HepG2 (cell line): ENCODE measurements at regions not wholly inside any gene's neighbourhood (a gene's known extent, or its start where the extent isn't known, plus 50 kb on each side); places are given as distances from the start of the nearest gene placed in this dataset.
A peak's percentile ranks its signal among the peaks of the same experiment; 100 is the strongest.
"Not testable (repeated sequence)": the region's sequence is repeated elsewhere in the genome, so short reads cannot be mapped to it uniquely, and the experiment has no call there.

ENCODE experiments used
- ATAC-seq: fragments of 200-7000 bp; cut with Tn5 transposase; 3 replicates; pipeline ENCODE4 v1.9.1; 2020; ENCODE audit warnings: mild to moderate bottlenecking, moderate library complexity
- BruUV-seq: library from RNA; stranded (reverse); fragments of 400-500 nt; replicated peaks from 2 replicates; lab custom pipeline; 2021; lab: Mats Ljungman, UMichigan
- CTCF ChIA-PET: fragments of 300-600 bp; formaldehyde crosslinking; extraction: SDS; loops from one replicate; lab custom pipeline; 2021; ENCODE audit warnings: low total read pairs, inconsistent platforms, low intra/inter-chr PET ratio; lab: Yijun Ruan, JAX
- POLR2A ChIA-PET: fragments of 350-600 bp; sonication (Branson Sonifier 250); formaldehyde crosslinking; loops from one replicate; lab custom pipeline; 2020; ENCODE audit warnings: antibody characterized with exemption, inconsistent platforms; lab: Yijun Ruan, JAX
- DNase-seq: peaks from one replicate; pipeline ENCODE4 v3.0.0-alpha.2; 2015; ENCODE audit warnings: low spot score
- FAIRE-seq: peaks from 3 replicates; lab custom pipeline; 2011; peaks lifted over from hg19 to GRCh38; lab: Jason Lieb, UNC
- H2AFZ ChIP-seq: one replicate; pipeline ENCODE4 v1.6.1; 2011; ENCODE audit warnings: low read length, inconsistent platforms
- H3K27ac ChIP-seq: fragments of 300-600 bp; 3 replicates; pipeline ENCODE4 v1.8.0; 2011; ENCODE audit warnings: mixed run types, mild to moderate bottlenecking, mixed read lengths, low read length, inconsistent platforms; ENCODE audit not compliant: insufficient read depth; ENCODE audit errors: extremely low read length
- H3K27me3 ChIP-seq, 2 experiments: fragments of 200-600 bp in 1 of 2; 2 replicates in 1 of 2; 3 replicates in 1 of 2; pipeline versions ENCODE4 v1.6.0 to v1.8.0; 2011; ENCODE audit warnings: low read length in 2 of 2, mild to moderate bottlenecking in 2 of 2, moderate library complexity in 2 of 2, inconsistent platforms in 1 of 2; ENCODE audit not compliant: insufficient read depth in 2 of 2, control insufficient read depth in 1 of 2
- H3K36me3 ChIP-seq, 2 experiments: fragments of 200-600 bp in 1 of 2; replicated peaks in 1 of 2; 2 replicates in 1 of 2; 3 replicates in 1 of 2; pipeline versions ENCODE4 v1.5.1 to v1.8.0; 2011; ENCODE audit warnings: low read length in 2 of 2, inconsistent platforms in 1 of 2; ENCODE audit not compliant: insufficient read depth in 2 of 2, control insufficient read depth in 1 of 2
- H3K4me1 ChIP-seq: 2 replicates; pipeline ENCODE4 v1.5.1; 2012; ENCODE audit warnings: low read length, inconsistent platforms; ENCODE audit not compliant: insufficient read depth
- H3K4me2 ChIP-seq: 2 replicates; pipeline ENCODE4 v1.6.0; 2011; ENCODE audit warnings: low read depth, low read length, inconsistent platforms
- H3K4me3 ChIP-seq, 3 experiments: fragments of 200-600 bp in 1 of 3; sonication (generic), shearing (Covaris generic) in 1 of 3; replicated peaks in 1 of 3; 2 replicates each; pipeline ENCODE4 v1.5.1; 2011 to 2016; ENCODE audit warnings: low read length in 3 of 3, inconsistent platforms in 2 of 3, low read depth in 2 of 3, mild to moderate bottlenecking in 2 of 3, control low read depth in 1 of 3, mixed read lengths in 1 of 3; ENCODE audit not compliant: insufficient read depth in 1 of 3
- H3K79me2 ChIP-seq: one replicate; pipeline ENCODE4 v1.6.1; 2011; ENCODE audit warnings: low read length, inconsistent platforms; ENCODE audit not compliant: insufficient read depth
- H3K9ac ChIP-seq: 2 replicates; pipeline ENCODE4 v1.6.0; 2011; ENCODE audit warnings: mild to moderate bottlenecking, low read depth, low read length, inconsistent platforms; ENCODE audit not compliant: insufficient read depth
- H3K9me3 ChIP-seq: 2 replicates; pipeline ENCODE4 v1.5.1; 2012; ENCODE audit warnings: mild to moderate bottlenecking, low read length
- H4K20me1 ChIP-seq: 2 replicates; pipeline ENCODE4 v1.6.0; 2011; ENCODE audit warnings: inconsistent platforms, mild to moderate bottlenecking, low read length, moderate library complexity; ENCODE audit not compliant: insufficient read depth
- FIP1L1 ChIP-seq: fragments of 200-400 bp; formaldehyde crosslinking; IDR thresholded peaks from 2 replicates; pipeline ENCODE4 v1.6.1; 2018; ENCODE audit warnings: low read depth, mild to moderate bottlenecking, low read length, moderate library complexity, borderline replicate concordance; ENCODE audit not compliant: insufficient read depth
- FOXC1 ChIP-seq: sonication (generic); formaldehyde crosslinking; IDR thresholded peaks from 2 replicates; pipeline ENCODE4 v1.8.0; 2022; ENCODE audit warnings: mild to moderate bottlenecking, missing genetic modification reagents, borderline replicate concordance
- FOXO1 ChIP-seq: sonication (generic); formaldehyde crosslinking; IDR thresholded peaks from 2 replicates; pipeline ENCODE4 v1.4.0; 2020; ENCODE audit warnings: missing genetic modification reagents
- HDAC1 ChIP-seq: sonication (generic); formaldehyde crosslinking; IDR thresholded peaks from 2 replicates; pipeline ENCODE4 v1.5.1; 2020; ENCODE audit warnings: mild to moderate bottlenecking, missing genetic modification reagents
- KDM6A ChIP-seq: IDR thresholded peaks from 2 replicates; pipeline ENCODE4 v1.6.1; 2016; ENCODE audit warnings: low read depth
- ZNF160 ChIP-seq: sonication (generic); formaldehyde crosslinking; IDR thresholded peaks from 2 replicates; pipeline ENCODE4 v1.8.0; 2022; ENCODE audit warnings: mild to moderate bottlenecking, inconsistent platforms, missing genetic modification reagents
- ZNF264 ChIP-seq: sonication (generic); formaldehyde crosslinking; IDR thresholded peaks from 2 replicates; pipeline ENCODE4 v1.4.0; 2020; ENCODE audit warnings: missing genetic modification reagents
- WGBS: methylation state at CpG from one replicate; pipeline ENCODE4 v1.1.6; 2017; ENCODE audit warnings: low lambda C conversion rate; 5-methylcytosine and 5-hydroxymethylcytosine counted together
- in situ Hi-C: cut with HindIII; loops from 2 replicates; pipeline ENCODE4 v1.10.0; 2017; ENCODE audit warnings: low pct_unique_long_range_greater_than_20kb; ENCODE audit not compliant: extremely low pct_ligation_motif_present
- intact Hi-C: fragments of 100-400 bp; cut with micrococcal nuclease; formaldehyde crosslinking; loops from one replicate; pipeline ENCODE4 v1.10.0; 2022; ENCODE audit not compliant: unreplicated experiment
- TF ChIP-seq, protein P1 (sequence below): sonication (generic); formaldehyde crosslinking; IDR thresholded peaks from 2 replicates; pipeline ENCODE4 v1.4.0; 2020; ENCODE audit warnings: missing genetic modification reagents, borderline replicate concordance
- TF ChIP-seq, protein P2 (sequence below): sonication (generic); formaldehyde crosslinking; IDR thresholded peaks from 2 replicates; pipeline ENCODE4 v1.4.0; 2020; ENCODE audit warnings: missing genetic modification reagents

- 2% methylated on average over 6 of the region's 10 CpGs for WGBS
- CTCF ChIA-PET, H2AFZ ChIP-seq, H3K9me3 ChIP-seq, H3K79me2 ChIP-seq, intact Hi-C loops, H3K4me3 ChIP-seq, H3K36me3 ChIP-seq, H3K9ac ChIP-seq, H3K4me2 ChIP-seq, POLR2A ChIA-PET, H3K4me1 ChIP-seq, H3K27me3 ChIP-seq, H4K20me1 ChIP-seq, in situ Hi-C loops, BruUV-seq, FAIRE-seq, H3K27ac ChIP-seq: not testable (repeated sequence)
- ATAC-seq (peak; percentile 66), DNase-seq (peak; percentile 2)
These were observed 165.7 kb upstream of the MXRA5 start for GRCh38 chrX:3512150-3512549.

DNA sequence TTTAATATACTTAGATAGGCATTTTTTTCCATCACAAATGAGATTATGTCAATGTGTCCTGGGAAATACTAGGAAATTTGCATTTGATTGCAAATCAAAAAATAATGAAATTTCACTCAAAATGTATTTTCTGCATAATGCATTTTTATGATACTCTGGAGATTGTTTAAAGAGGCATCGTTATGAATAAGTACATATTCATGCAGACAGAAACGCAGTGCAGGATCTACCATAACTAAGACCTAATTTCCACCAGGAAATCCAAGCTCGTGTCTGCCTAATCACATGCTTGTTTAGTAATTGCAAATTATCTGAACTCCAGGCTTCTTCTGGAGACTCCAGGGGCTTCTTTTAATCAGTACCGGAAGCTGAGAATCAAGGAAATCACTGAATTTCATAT lies 163.5 kb upstream of the MXRA5 start:
- in situ Hi-C loops = no loop called here
- H3K27ac ChIP-seq = no peak overlapping the region
- H4K20me1 ChIP-seq = no peaks in the 10 kb centered on the region
- ATAC-seq (no peak), FAIRE-seq (no peak), DNase-seq (no peak)
- ChIA-PET CTCF (no interaction called here), POLR2A (no interaction called here)
- WGBS = 0% methylated on average over 4 of the region's 4 CpGs
- no peaks in the 10 kb centered on the region for H3K79me2 ChIP-seq
- no peaks in the 10 kb centered on the region for H3K4me1 ChIP-seq
- intact Hi-C loops = no loop called here
- H3K9me3 ChIP-seq = no peaks in the 10 kb centered on the region
- H2AFZ ChIP-seq = no peak overlapping the region
- no peak for TF ChIP-seq FOXO1 (CRISPR knock-in tag)
- no peak overlapping the region for H3K4me3 ChIP-seq
- no peaks in the 10 kb centered on the region for H3K36me3 ChIP-seq
- no TSS peak for BruUV-seq
- no peak overlapping the region for H3K9ac ChIP-seq
- H3K27me3 ChIP-seq = no peaks in the 10 kb centered on the region
- no peak overlapping the region for H3K4me2 ChIP-seq

GRCh38 chrX:3504916-3505315 lies 158.5 kb upstream of the MXRA5 start:
- POLR2A ChIA-PET = no interaction called here
- no peak overlapping the region for H3K9ac ChIP-seq
- H4K20me1 ChIP-seq = no peaks in the 10 kb centered on the region
- intact Hi-C loops (no loop called here), in situ Hi-C loops (no loop called here)
- H3K4me1 ChIP-seq = no peaks in the 10 kb centered on the region
- H3K9me3 ChIP-seq = no peaks in the 10 kb centered on the region
- H3K79me2 ChIP-seq = no peaks in the 10 kb centered on the region
- DNase-seq = no peak
- BruUV-seq = no TSS peak
- no peak overlapping the region for H3K4me3 ChIP-seq
- no peak for ATAC-seq
- no peak overlapping the region for H2AFZ ChIP-seq
- CTCF ChIA-PET = no interaction called here
- no peaks in the 10 kb centered on the region for H3K36me3 ChIP-seq
- FAIRE-seq = no peak
- TF ChIP-seq FOXC1 (CRISPR knock-in tag) (no peak), ZNF160 (CRISPR knock-in tag) (no peak), KDM6A (no peak), ZNF264 (CRISPR knock-in tag) (no peak), HDAC1 (CRISPR knock-in tag) (no peak), FIP1L1 (no peak)
- TF ChIP-seq, protein P1, sequence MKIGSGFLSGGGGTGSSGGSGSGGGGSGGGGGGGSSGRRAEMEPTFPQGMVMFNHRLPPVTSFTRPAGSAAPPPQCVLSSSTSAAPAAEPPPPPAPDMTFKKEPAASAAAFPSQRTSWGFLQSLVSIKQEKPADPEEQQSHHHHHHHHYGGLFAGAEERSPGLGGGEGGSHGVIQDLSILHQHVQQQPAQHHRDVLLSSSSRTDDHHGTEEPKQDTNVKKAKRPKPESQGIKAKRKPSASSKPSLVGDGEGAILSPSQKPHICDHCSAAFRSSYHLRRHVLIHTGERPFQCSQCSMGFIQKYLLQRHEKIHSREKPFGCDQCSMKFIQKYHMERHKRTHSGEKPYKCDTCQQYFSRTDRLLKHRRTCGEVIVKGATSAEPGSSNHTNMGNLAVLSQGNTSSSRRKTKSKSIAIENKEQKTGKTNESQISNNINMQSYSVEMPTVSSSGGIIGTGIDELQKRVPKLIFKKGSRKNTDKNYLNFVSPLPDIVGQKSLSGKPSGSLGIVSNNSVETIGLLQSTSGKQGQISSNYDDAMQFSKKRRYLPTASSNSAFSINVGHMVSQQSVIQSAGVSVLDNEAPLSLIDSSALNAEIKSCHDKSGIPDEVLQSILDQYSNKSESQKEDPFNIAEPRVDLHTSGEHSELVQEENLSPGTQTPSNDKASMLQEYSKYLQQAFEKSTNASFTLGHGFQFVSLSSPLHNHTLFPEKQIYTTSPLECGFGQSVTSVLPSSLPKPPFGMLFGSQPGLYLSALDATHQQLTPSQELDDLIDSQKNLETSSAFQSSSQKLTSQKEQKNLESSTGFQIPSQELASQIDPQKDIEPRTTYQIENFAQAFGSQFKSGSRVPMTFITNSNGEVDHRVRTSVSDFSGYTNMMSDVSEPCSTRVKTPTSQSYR = no peak
- TF ChIP-seq, protein P2, sequence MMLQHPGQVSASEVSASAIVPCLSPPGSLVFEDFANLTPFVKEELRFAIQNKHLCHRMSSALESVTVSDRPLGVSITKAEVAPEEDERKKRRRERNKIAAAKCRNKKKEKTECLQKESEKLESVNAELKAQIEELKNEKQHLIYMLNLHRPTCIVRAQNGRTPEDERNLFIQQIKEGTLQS (CRISPR knock-in tag) = no peak
- no peaks in the 10 kb centered on the region for H3K27me3 ChIP-seq
- H3K4me2 ChIP-seq = no peak overlapping the region
- no peak overlapping the region for H3K27ac ChIP-seq
- WGBS = 4% methylated on average over 3 of the region's 3 CpGs
